ENCODE measurements at regions not wholly inside any gene's neighbourhood (a gene's known extent, or its start where the extent isn't known, plus 50 kb on each side); places are given as distances from the start of the nearest gene placed in this dataset.

- TF ChIP-seq ZNF462 (CRISPR knock-in tag; IDR thresholded peaks at IDR 0.05) (no peak), CTCF (conservative IDR thresholded peaks at IDR 0.05; ENCODE audit: low read depth in 2 of 2) (no peak)
Measured at GRCh38 chr13:83184150-83184475, 698.2 kb downstream of the SLITRK1 start (continued).

- no peak for DNase-seq (ENCODE audit: low spot score)
- Histone ChIP-seq H3K27ac (ENCODE audit: low read depth) (no peak overlapping the region), H3K27me3 (ENCODE audit: insufficient read depth) (no peaks in the 10 kb centered on the region), H3K4me2 (no peak overlapping the region), H4K20me1 (replicated peaks; ENCODE audit: insufficient read depth) (no peaks in the 10 kb centered on the region), H2AFZ (no peak overlapping the region), H3F3A (replicated peaks; ENCODE audit: low read depth) (no peaks in the 10 kb centered on the region), H3K4me3 (no peak overlapping the region), H3K36me3 (ENCODE audit: insufficient read depth) (0 out of 2 replicates have a peak, but pooled peaks cover 4% of the 10 kb centered on the region), H3K79me2 (replicated peaks; ENCODE audit: insufficient read depth) (no peaks in the 10 kb centered on the region), H3K9me2 (ENCODE audit: insufficient read depth) (no peaks in the 10 kb centered on the region), H3K4me1 (ENCODE audit: insufficient read depth) (no peaks in the 10 kb centered on the region)
- no peak overlapping the region for H3K4me3 Mint-ChIP-seq
- no peak overlapping the region for H3K27ac Mint-ChIP-seq
- H3K27me3 Mint-ChIP-seq (ENCODE audit: insufficient read depth, low read depth, poor library complexity): peaks cover 4% of the 10 kb centered on the region
- H3K4me1 Mint-ChIP-seq: no peaks in the 10 kb centered on the region; the same call in 2 of the 3 replicates
- ATAC-seq: no peak; the same call in 2 of the 3 replicates
- peaks cover 15% of the 10 kb centered on the region for H3K36me3 Mint-ChIP-seq (ENCODE audit: low read depth)
- peaks cover 26% of the 10 kb centered on the region for H3K9me3 Mint-ChIP-seq
- no peak for TF ChIP-seq NANOG (IDR thresholded peaks at IDR 0.05; ENCODE audit: borderline replicate concordance)
- no peak for TF ChIP-seq STAT1 (IDR thresholded peaks at IDR 0.05; ENCODE audit: unreplicated experiment)
- no peak for TF ChIP-seq REST (IDR thresholded peaks at IDR 0.05; ENCODE audit: unreplicated experiment)
- TF ChIP-seq ZNF331 (CRISPR knock-in tag; IDR thresholded peaks at IDR 0.05; ENCODE audit: low read depth): no peak
Measured at GRCh38 chr13:83183439-83184149, 698.7 kb downstream of the SLITRK1 start.
